H9 (cell line): ENCODE measurements at regions not wholly inside any gene's neighbourhood (a gene's known extent, or its start where the extent isn't known, plus 50 kb on each side); places are given as distances from the start of the nearest gene placed in this dataset.
A peak's percentile ranks its signal among the peaks of the same experiment; 100 is the strongest.

Experiments used
- DNase-seq: peaks from one replicate; pipeline ENCODE4 v3.0.0-alpha.2; 2017
- H2AFZ ChIP-seq: one replicate; pipeline ENCODE4 v1.6.1; 2013; ENCODE audit warnings: mild to moderate bottlenecking, low read length, control low read depth, moderate library complexity
- H2AK5ac ChIP-seq: 2 replicates; pipeline ENCODE4 v1.6.1; 2013; ENCODE audit warnings: low read length, control low read depth, mixed read lengths; ENCODE audit not compliant: insufficient read length
- H2BK120ac ChIP-seq: one replicate; pipeline ENCODE4 v1.6.1; 2013; ENCODE audit warnings: low read depth, mild to moderate bottlenecking, low read length, control low read depth, inconsistent platforms; ENCODE audit not compliant: poor library complexity, severe bottlenecking
- H2BK12ac ChIP-seq: 2 replicates; pipeline ENCODE4 v1.6.1; 2013; ENCODE audit warnings: low read length, control low read depth, mixed read lengths, low read depth; ENCODE audit not compliant: insufficient read length
- H2BK15ac ChIP-seq: 2 replicates; pipeline ENCODE4 v1.6.1; 2013; ENCODE audit warnings: low read depth, low read length, control low read depth
- H2BK20ac ChIP-seq: one replicate; pipeline ENCODE4 v1.6.1; 2013; ENCODE audit warnings: low read depth, mild to moderate bottlenecking, low read length, control low read depth, inconsistent platforms; ENCODE audit not compliant: poor library complexity, severe bottlenecking
- H2BK5ac ChIP-seq: 2 replicates; pipeline ENCODE4 v1.6.1; 2013; ENCODE audit warnings: low read length, control low read depth, mixed read lengths; ENCODE audit not compliant: insufficient read length
- H3K14ac ChIP-seq: 2 replicates; pipeline ENCODE4 v1.6.1; 2013; ENCODE audit warnings: low read length, control low read depth; ENCODE audit not compliant: insufficient read depth
- H3K18ac ChIP-seq: 2 replicates; pipeline ENCODE4 v1.6.1; 2013; ENCODE audit warnings: low read depth, mild to moderate bottlenecking, mixed read lengths, low read length, control low read depth; ENCODE audit not compliant: insufficient read length
- H3K23ac ChIP-seq: 2 replicates; pipeline ENCODE4 v1.6.1; 2013; ENCODE audit warnings: low read length, control low read depth, mixed read lengths, low read depth; ENCODE audit not compliant: insufficient read length
- H3K23me2 ChIP-seq: 2 replicates; pipeline ENCODE4 v1.6.1; 2013; ENCODE audit warnings: low read depth, mild to moderate bottlenecking, mixed read lengths, low read length, control low read depth; ENCODE audit not compliant: insufficient read length, poor library complexity, severe bottlenecking
- H3K27ac ChIP-seq: 2 replicates; pipeline ENCODE4 v1.5.1; 2013; ENCODE audit warnings: low read length, control low read depth, mixed read lengths, low read depth; ENCODE audit not compliant: insufficient read length
- H3K27me3 ChIP-seq: 2 replicates; pipeline ENCODE4 v1.6.1; 2013; ENCODE audit warnings: low read length, control low read depth, inconsistent platforms; ENCODE audit not compliant: insufficient read depth
- H3K4ac ChIP-seq: 2 replicates; pipeline ENCODE4 v1.6.1; 2013; ENCODE audit warnings: low read depth, mild to moderate bottlenecking, control low read depth, inconsistent platforms, low read length, moderate library complexity
- H3K4me1 ChIP-seq: 2 replicates; pipeline ENCODE4 v1.6.1; 2013; ENCODE audit warnings: low read length, control low read depth, inconsistent platforms; ENCODE audit not compliant: insufficient read depth
- H3K4me2 ChIP-seq: 2 replicates; pipeline ENCODE4 v1.6.1; 2013; ENCODE audit warnings: low read length, control low read depth, mixed read lengths; ENCODE audit not compliant: insufficient read length, insufficient read depth
- H3K56ac ChIP-seq: 2 replicates; pipeline ENCODE4 v1.6.1; 2013; ENCODE audit warnings: low read depth, mild to moderate bottlenecking, mixed read lengths, low read length, control low read depth; ENCODE audit not compliant: insufficient read length
- H3K79me1 ChIP-seq: 2 replicates; pipeline ENCODE4 v1.6.1; 2013; ENCODE audit warnings: low read depth, mild to moderate bottlenecking, moderate library complexity, low read length, control low read depth, inconsistent platforms; ENCODE audit not compliant: insufficient read depth, poor library complexity, severe bottlenecking
- H3K79me2 ChIP-seq: 2 replicates; pipeline ENCODE4 v1.6.1; 2013; ENCODE audit warnings: low read length, control low read depth, inconsistent platforms; ENCODE audit not compliant: insufficient read depth
- H3K9ac ChIP-seq: 2 replicates; pipeline ENCODE4 v1.6.1; 2013; ENCODE audit warnings: low read length, control low read depth, mixed read lengths; ENCODE audit not compliant: insufficient read length; ENCODE audit errors: extremely low read depth
- H3K9me3 ChIP-seq: one replicate; pipeline ENCODE4 v1.6.1; 2013; ENCODE audit warnings: low read depth, low read length, inconsistent platforms; ENCODE audit not compliant: control insufficient read depth
- H3T11ph ChIP-seq: one replicate; pipeline ENCODE4 v1.6.1; 2013; ENCODE audit warnings: mild to moderate bottlenecking, low read length, control low read depth, inconsistent platforms
- H4K20me1 ChIP-seq: one replicate; pipeline ENCODE4 v1.6.1; 2013; ENCODE audit not compliant: control insufficient read depth, insufficient read length, insufficient read depth
- H4K5ac ChIP-seq: 2 replicates; pipeline ENCODE4 v1.6.1; 2013; ENCODE audit warnings: low read depth, mild to moderate bottlenecking, mixed read lengths, low read length, control low read depth; ENCODE audit not compliant: insufficient read length
- H4K8ac ChIP-seq: replicated peaks from 2 replicates; pipeline ENCODE4 v1.6.1; 2013; ENCODE audit warnings: low read length, control low read depth, mixed read lengths, low read depth; ENCODE audit not compliant: insufficient read length
- H4K91ac ChIP-seq: 2 replicates; pipeline ENCODE4 v1.6.1; 2013; ENCODE audit warnings: low read depth, mild to moderate bottlenecking, moderate library complexity, mixed read lengths, low read length, control low read depth; ENCODE audit not compliant: insufficient read length
- H3K27ac Mint-ChIP-seq, 3 experiments: 2 replicates in 2 of 3; 3 replicates in 1 of 3; pipeline ENCODE4 v1.8.0; 2020 to 2021; ENCODE audit warnings: mixed read lengths in 3 of 3, mild to moderate bottlenecking in 1 of 3, moderate library complexity in 1 of 3
- H3K27me3 Mint-ChIP-seq: 2 replicates; pipeline ENCODE4 v1.8.0; 2021; ENCODE audit warnings: low read depth, mild to moderate bottlenecking, moderate library complexity, mixed read lengths
- H3K36me3 Mint-ChIP-seq, 3 experiments: 2 replicates in 2 of 3; 3 replicates in 1 of 3; pipeline ENCODE4 v1.8.0; 2020 to 2021; ENCODE audit warnings: low read depth in 3 of 3, mixed read lengths in 3 of 3; ENCODE audit not compliant: insufficient read depth in 1 of 3
- H3K4me1 Mint-ChIP-seq, 2 experiments: 2 replicates each; pipeline ENCODE4 v1.8.0; 2020; ENCODE audit warnings: mixed read lengths in 2 of 2
- H3K4me3 Mint-ChIP-seq, 2 experiments: 2 replicates in 1 of 2; 3 replicates in 1 of 2; pipeline ENCODE4 v1.8.0; 2020 to 2021; ENCODE audit warnings: mild to moderate bottlenecking in 2 of 2, mixed read lengths in 2 of 2, moderate library complexity in 1 of 2
- H3K9me3 Mint-ChIP-seq, 2 experiments: 2 replicates in 1 of 2; 3 replicates in 1 of 2; pipeline ENCODE4 v1.8.0; 2020; ENCODE audit warnings: mild to moderate bottlenecking in 2 of 2, mixed read lengths in 2 of 2, moderate library complexity in 1 of 2
- CTCF ChIP-seq: fragments of 200-600 bp; sonication (generic); conservative IDR thresholded peaks from 3 replicates; pipeline ENCODE4 v1.8.0; 2021; ENCODE audit warnings: antibody characterized with exemption, mild to moderate bottlenecking
- WGBS: extraction: QIAGEN DNeasy Blood & Tissue Kit; methylation state at CpG from one replicate; pipeline ENCODE4 v1.1.7; 2013; ENCODE audit warnings: missing lambda C conversion rate, low lambda C conversion rate, mixed read lengths; ENCODE audit not compliant: insufficient read length; ENCODE audit errors: extremely low coverage; 5-methylcytosine and 5-hydroxymethylcytosine counted together

- Histone ChIP-seq H3K4me1 (no peaks in the 10 kb centered on the region), H2AFZ (no peak overlapping the region), H3K4me2 (no peak overlapping the region), H2BK12ac (no peak overlapping the region), H3T11ph (no peak overlapping the region), H2BK15ac (no peak overlapping the region), H3K79me1 (no peaks in the 10 kb centered on the region), H4K91ac (no peak overlapping the region), H2BK120ac (no peak overlapping the region), H3K27ac (no peak overlapping the region), H3K9ac (no peak overlapping the region), H2AK5ac (no peak overlapping the region), H4K5ac (no peak overlapping the region), H4K20me1 (no peaks in the 10 kb centered on the region), H2BK5ac (no peak overlapping the region), H3K4ac (no peak overlapping the region), H3K27me3 (no peaks in the 10 kb centered on the region), H4K8ac (no peak overlapping the region), H3K23ac (no peak overlapping the region), H3K23me2 (no peaks in the 10 kb centered on the region), H3K14ac (peak overlapping the region; percentile 55; the same call in 1 of the 2 replicates), H3K79me2 (no peaks in the 10 kb centered on the region), H3K18ac (no peak overlapping the region), H3K9me3 (no peaks in the 10 kb centered on the region), H2BK20ac (no peak overlapping the region), H3K56ac (no peak overlapping the region)
- Mint-ChIP-seq H3K4me1 (no peaks in the 10 kb centered on the region), H3K27me3 (peaks cover 12% of the 10 kb centered on the region), H3K36me3 (no peaks in the 10 kb centered on the region), H3K9me3 (no peaks in the 10 kb centered on the region), H3K27ac (peak overlapping the region in 1 of 3 experiments; percentile 68; a peak in 1 of 7 replicates), H3K4me3 (no peak overlapping the region)
- TF ChIP-seq CTCF = no peak
- no peak for DNase-seq
- no CpG with 5 or more reads among the region's 7 CpGs for WGBS
These were observed 54.7 kb upstream of the TAMM41 start for GRCh38 chr3:11901286-11901875.
